ENCODE measurements at regions not wholly inside any gene's neighbourhood (a gene's known extent, or its start where the extent isn't known, plus 50 kb on each side); places are given as distances from the start of the nearest gene placed in this dataset.

GRCh38 chrX:128599632-128600031 lies 547.4 kb upstream of the ACTRT1 start:
- Histone ChIP-seq H3K9me3 (ENCODE audit: low read length) (no peaks in the 10 kb centered on the region), H3K9me2 (ENCODE audit: insufficient read depth, low read length) (no peaks in the 10 kb centered on the region), H3K27ac (ENCODE audit: low read length) (no peak overlapping the region), H3F3A (ENCODE audit: insufficient read depth, low read length, poor library complexity, severe bottlenecking) (no peaks in the 10 kb centered on the region), H4K20me1 (ENCODE audit: insufficient read depth) (no peaks in the 10 kb centered on the region), H3K9ac (ENCODE audit: low read length) (no peak overlapping the region), H3K27me3 (ENCODE audit: insufficient read depth, low read depth, low read length) (no peaks in the 10 kb centered on the region), H3K36me3 (ENCODE audit: insufficient read depth, low read length) (no peaks in the 10 kb centered on the region), H3K79me2 (replicated peaks; ENCODE audit: insufficient read depth, low read length) (no peaks in the 10 kb centered on the region), H2AFZ (ENCODE audit: low read depth, low read length) (no peak overlapping the region), H3K4me3 (ENCODE audit: low read length) (no peak overlapping the region), H3K4me2 (ENCODE audit: low read length) (no peak overlapping the region)
- TF ChIP-seq RAD21 (conservative IDR thresholded peaks at IDR 0.05) (no peak), MXI1 (conservative IDR thresholded peaks at IDR 0.05; ENCODE audit: poor library complexity, severe bottlenecking) (no peak), CTCF (IDR thresholded peaks at IDR 0.05; ENCODE audit: poor library complexity, severe bottlenecking) (no peak), EP300 (conservative IDR thresholded peaks at IDR 0.05; ENCODE audit: poor library complexity, severe bottlenecking) (no peak), TAF1 (IDR thresholded peaks at IDR 0.05; ENCODE audit: low read depth) (no peak), EZH2 (IDR thresholded peaks at IDR 0.05; ENCODE audit: borderline replicate concordance, insufficient read depth, low read length, poor library complexity, severe bottlenecking) (no peak), REST (IDR thresholded peaks at IDR 0.05; ENCODE audit: borderline replicate concordance) (no peak), SMC3 (conservative IDR thresholded peaks at IDR 0.05; ENCODE audit: poor library complexity) (no peak), POLR2AphosphoS5 (IDR thresholded peaks at IDR 0.05) (no peak)

- Histone ChIP-seq H3K27me3 (ENCODE audit: insufficient read depth, low read depth, low read length) (no peaks in the 10 kb centered on the region), H3K9ac (ENCODE audit: low read length) (no peak overlapping the region), H3K4me2 (ENCODE audit: low read length) (no peak overlapping the region), H3K9me2 (ENCODE audit: insufficient read depth, low read length) (no peaks in the 10 kb centered on the region), H3K79me2 (replicated peaks; ENCODE audit: insufficient read depth, low read length) (no peaks in the 10 kb centered on the region), H3K27ac (ENCODE audit: low read length) (no peak overlapping the region), H3F3A (ENCODE audit: insufficient read depth, low read length, poor library complexity, severe bottlenecking) (no peaks in the 10 kb centered on the region), H4K20me1 (ENCODE audit: insufficient read depth) (no peaks in the 10 kb centered on the region), H3K4me3 (ENCODE audit: low read length) (no peak overlapping the region), H3K9me3 (ENCODE audit: low read length) (no peaks in the 10 kb centered on the region), H2AFZ (ENCODE audit: low read depth, low read length) (no peak overlapping the region), H3K36me3 (ENCODE audit: insufficient read depth, low read length) (no peaks in the 10 kb centered on the region)
- TF ChIP-seq RAD21 (conservative IDR thresholded peaks at IDR 0.05), result no peak
- TF ChIP-seq TAF1 (IDR thresholded peaks at IDR 0.05; ENCODE audit: low read depth), result no peak
- no peak for TF ChIP-seq CTCF (IDR thresholded peaks at IDR 0.05; ENCODE audit: poor library complexity, severe bottlenecking)
- no peak for TF ChIP-seq REST (IDR thresholded peaks at IDR 0.05; ENCODE audit: borderline replicate concordance)
- TF ChIP-seq SMC3 (conservative IDR thresholded peaks at IDR 0.05; ENCODE audit: poor library complexity), result no peak
These were observed 529.8 kb upstream of the ACTRT1 start for GRCh38 chrX:128582036-128582435.
